Transverse colon (tissue), 4 donors: ENCODE measurements at regions not wholly inside any gene's neighbourhood (a gene's known extent, or its start where the extent isn't known, plus 50 kb on each side); places are given as distances from the start of the nearest gene placed in this dataset.

Source experiments
- CTCF ChIP-seq, 5 experiments: fragments of 200-600 bp in 3 of 5; fragments of 450-650 bp in 2 of 5; sonication (generic) in 3 of 5; IDR thresholded peaks; 1 replicate in 2 of 5; 2 replicates in 3 of 5; pipeline ENCODE4 v1.5.1; 2016 to 2017; ENCODE audit warnings: antibody characterized with exemption in 5 of 5, inconsistent platforms in 3 of 5, mild to moderate bottlenecking in 2 of 5, moderate library complexity in 1 of 5
- POLR2A ChIP-seq: fragments of 450-650 bp; IDR thresholded peaks from one replicate; pipeline ENCODE4 v1.6.1; 2016; ENCODE audit warnings: antibody characterized with exemption, mild to moderate bottlenecking, moderate library complexity
- POLR2AphosphoS5 ChIP-seq, 3 donors: sonication (generic); formaldehyde crosslinking; IDR thresholded peaks; one replicate each; pipeline ENCODE4 v1.6.1; 2016; ENCODE audit warnings: antibody characterized with exemption in 3 of 3

- no peak for TF ChIP-seq CTCF (IDR thresholded peaks at IDR 0.05)
- TF ChIP-seq POLR2A: no peak
- no peak for TF ChIP-seq POLR2AphosphoS5 (IDR thresholded peaks at IDR 0.05)
Observed at GRCh38 chr10:83801983-83802382, 337.3 kb upstream of the GHITM start.
